ENCODE measurements at regions not wholly inside any gene's neighbourhood (a gene's known extent, or its start where the extent isn't known, plus 50 kb on each side); places are given as distances from the start of the nearest gene placed in this dataset.
A peak's percentile ranks its signal among the peaks of the same experiment; 100 is the strongest.

DNA sequence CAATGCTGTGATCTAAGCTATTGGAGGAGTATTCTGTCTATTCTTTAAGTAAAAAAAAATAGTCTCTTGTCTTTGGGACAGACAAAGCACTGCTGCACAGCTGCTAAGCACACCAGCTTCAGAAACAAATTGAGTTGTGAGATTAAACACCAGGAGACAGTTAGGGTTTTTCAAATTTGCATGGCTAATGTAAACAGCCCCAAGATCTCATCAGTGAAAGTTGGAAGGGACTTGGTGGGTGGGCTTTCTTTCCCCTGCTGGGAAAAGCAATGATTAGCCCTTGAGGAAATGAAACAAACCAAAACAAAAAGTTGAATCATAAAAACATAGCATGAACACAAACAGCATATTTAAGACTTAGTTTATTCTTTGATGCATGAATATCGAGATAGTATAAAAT, 143.6 kb upstream of the SLITRK1 start:
- no peak for ATAC-seq
- no peak overlapping the region for H3K27ac Mint-ChIP-seq
- H3K4me3 Mint-ChIP-seq, result no peak overlapping the region
- H3K4me1 Mint-ChIP-seq, result no peaks in the 10 kb centered on the region
- H3K9me3 Mint-ChIP-seq, result no peaks in the 10 kb centered on the region
- H3K36me3 Mint-ChIP-seq, result no peaks in the 10 kb centered on the region
- no peak for DNase-seq (ENCODE audit: low spot score in 2 of 2)

GRCh38 chr13:83996415-83996814, 114.1 kb upstream of the SLITRK1 start:
- Mint-ChIP-seq H3K27ac (no peak overlapping the region), H3K4me3 (no peak overlapping the region), H3K9me3 (no peaks in the 10 kb centered on the region), H3K36me3 (no peaks in the 10 kb centered on the region), H3K4me1 (no peaks in the 10 kb centered on the region)
- no peak for ATAC-seq
- DNase-seq (ENCODE audit: low spot score in 2 of 2), result no peak

DNA sequence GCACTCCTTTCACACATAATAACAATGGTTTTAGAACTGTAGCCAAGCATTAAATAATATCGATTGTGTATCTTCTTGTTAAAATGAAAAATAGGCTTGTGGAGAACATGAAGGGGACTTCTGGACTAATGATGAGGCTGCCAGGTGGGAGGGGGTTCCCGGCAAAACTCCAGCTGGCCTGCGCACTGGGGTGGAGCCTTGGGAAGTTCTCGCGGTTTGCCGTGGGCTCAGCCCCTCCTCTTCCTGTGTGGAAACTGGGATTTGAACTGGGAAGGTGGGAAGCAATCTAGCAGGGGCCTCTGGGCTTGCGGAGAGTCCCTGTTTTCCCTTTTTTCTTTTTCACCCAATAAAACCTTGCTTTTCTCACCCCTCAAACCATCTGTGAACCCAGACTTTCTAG, 113.7 kb upstream of the SLITRK1 start:
- Mint-ChIP-seq H3K4me3 (no peak overlapping the region), H3K27ac (no peak overlapping the region), H3K4me1 (no peaks in the 10 kb centered on the region), H3K9me3 (no peaks in the 10 kb centered on the region), H3K36me3 (no peaks in the 10 kb centered on the region)
- no peak for DNase-seq (ENCODE audit: low spot score in 2 of 2)
- no peak for ATAC-seq

GRCh38 chr13:83992566-83993358, 110.5 kb upstream of the SLITRK1 start:
- DNase-seq (ENCODE audit: low spot score in 2 of 2), result no peak
- no peak overlapping the region for H3K27ac Mint-ChIP-seq
- H3K4me3 Mint-ChIP-seq, result no peak overlapping the region
- H3K4me1 Mint-ChIP-seq, result no peaks in the 10 kb centered on the region
- H3K9me3 Mint-ChIP-seq, result no peaks in the 10 kb centered on the region
- no peak for ATAC-seq
- no peaks in the 10 kb centered on the region for H3K36me3 Mint-ChIP-seq

DNA sequence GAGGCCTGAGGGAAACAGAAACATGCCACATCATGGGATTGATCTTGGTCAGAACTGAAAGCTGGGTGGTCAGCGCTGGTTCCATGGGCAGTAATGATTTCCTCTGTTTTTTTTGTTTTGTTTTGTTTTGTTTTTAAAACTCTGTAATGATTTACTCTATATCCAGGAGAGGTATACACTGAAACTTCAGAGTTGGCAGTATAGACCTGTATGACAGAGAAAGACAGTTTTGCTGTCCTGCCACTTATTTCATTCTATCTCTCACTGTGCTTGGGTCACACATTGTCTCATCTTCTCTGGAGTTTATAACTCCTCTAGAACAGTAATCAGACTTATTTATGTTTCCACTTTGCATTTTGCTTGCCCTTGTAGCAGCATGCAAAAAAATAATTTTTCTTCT, 105.1 kb upstream of the SLITRK1 start:
- no peaks in the 10 kb centered on the region for H3K9me3 Mint-ChIP-seq
- H3K36me3 Mint-ChIP-seq, result no peaks in the 10 kb centered on the region
- no peak for ATAC-seq
- H3K27ac Mint-ChIP-seq, result no peak overlapping the region
- peaks cover 5% of the 10 kb centered on the region for H3K4me1 Mint-ChIP-seq
- no peak overlapping the region for H3K4me3 Mint-ChIP-seq
- no peak for DNase-seq (ENCODE audit: low spot score in 2 of 2)

DNA sequence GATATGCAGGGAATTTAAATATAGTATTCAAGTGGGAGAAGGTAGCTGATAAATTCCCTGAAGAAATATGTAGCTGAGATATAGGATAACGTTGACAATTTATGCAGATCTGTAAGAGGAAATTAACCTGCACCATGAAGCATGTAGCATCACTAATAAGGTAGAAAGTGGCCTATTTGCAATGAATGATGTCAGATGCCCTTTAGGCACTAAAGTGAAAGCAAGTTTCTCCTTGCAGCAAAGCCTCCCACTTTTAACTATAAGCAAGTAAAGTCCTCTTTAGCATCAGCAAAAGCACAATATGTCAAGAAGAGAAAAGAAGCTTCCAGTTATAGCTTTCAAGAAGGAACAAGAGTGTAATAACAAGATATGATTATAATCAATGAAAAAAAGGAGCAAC, 102.5 kb upstream of the SLITRK1 start:
- Mint-ChIP-seq H3K4me3 (no peak overlapping the region), H3K9me3 (no peaks in the 10 kb centered on the region), H3K4me1 (peaks cover 5% of the 10 kb centered on the region), H3K27ac (no peak overlapping the region), H3K36me3 (no peaks in the 10 kb centered on the region)
- ATAC-seq (no peak), DNase-seq (ENCODE audit: low spot score in 2 of 2) (no peak)

GRCh38 chr13:83980331-83980730, 98.1 kb upstream of the SLITRK1 start:
- no peaks in the 10 kb centered on the region for H3K9me3 Mint-ChIP-seq
- no peak for DNase-seq (ENCODE audit: low spot score in 2 of 2)
- H3K27ac Mint-ChIP-seq, result no peak overlapping the region
- H3K4me1 Mint-ChIP-seq, result peaks cover 19% of the 10 kb centered on the region
- ATAC-seq, result no peak
- H3K36me3 Mint-ChIP-seq, result no peaks in the 10 kb centered on the region
- H3K4me3 Mint-ChIP-seq, result no peak overlapping the region

- no peak for DNase-seq (ENCODE audit: low spot score in 2 of 2)
- ATAC-seq, result peak; percentile 67
Observed at GRCh38 chr13:83975655-83976165, 93.4 kb upstream of the SLITRK1 start.

DNA sequence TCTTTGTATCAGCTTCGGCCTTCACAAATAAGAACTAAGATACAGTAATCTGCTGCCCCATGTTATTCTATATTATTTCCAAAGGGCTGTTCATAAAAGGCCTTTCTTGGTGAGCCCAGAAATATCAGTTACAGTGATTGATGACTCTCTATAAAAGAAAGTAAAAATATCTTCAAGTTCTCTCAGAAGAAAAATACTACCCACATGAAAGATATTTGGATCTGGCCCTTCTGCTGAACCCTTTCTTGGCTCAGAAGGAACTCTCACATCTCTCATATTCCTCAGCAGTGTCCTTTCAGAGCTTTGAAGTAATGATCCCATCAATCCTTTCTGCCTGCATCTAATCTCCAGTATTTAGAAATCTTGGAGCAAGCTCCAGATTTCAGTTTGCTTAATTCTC, 76.3 kb upstream of the SLITRK1 start:
- no peaks in the 10 kb centered on the region for H3K9me3 Mint-ChIP-seq
- H3K27ac Mint-ChIP-seq, result no peak overlapping the region
- H3K4me3 Mint-ChIP-seq, result no peak overlapping the region
- no peak for ATAC-seq
- no peaks in the 10 kb centered on the region for H3K4me1 Mint-ChIP-seq
- H3K36me3 Mint-ChIP-seq, result no peaks in the 10 kb centered on the region
- DNase-seq (ENCODE audit: low spot score in 2 of 2), result no peak

More at GRCh38 chr13:83975655-83976165, 93.4 kb upstream of the SLITRK1 start:
- Mint-ChIP-seq H3K36me3 (no peaks in the 10 kb centered on the region), H3K4me1 (peaks cover 23% of the 10 kb centered on the region), H3K27ac (no peak overlapping the region), H3K9me3 (no peaks in the 10 kb centered on the region), H3K4me3 (no peak overlapping the region)

- ATAC-seq, result peak; percentile 11
- H3K4me3 Mint-ChIP-seq, result no peak overlapping the region
- no peaks in the 10 kb centered on the region for H3K4me1 Mint-ChIP-seq
- no peak for DNase-seq (ENCODE audit: low spot score in 2 of 2)
- no peaks in the 10 kb centered on the region for H3K9me3 Mint-ChIP-seq
- no peaks in the 10 kb centered on the region for H3K36me3 Mint-ChIP-seq
- H3K27ac Mint-ChIP-seq, result no peak overlapping the region
Observed at GRCh38 chr13:83955011-83955410, 72.7 kb upstream of the SLITRK1 start.

DNA sequence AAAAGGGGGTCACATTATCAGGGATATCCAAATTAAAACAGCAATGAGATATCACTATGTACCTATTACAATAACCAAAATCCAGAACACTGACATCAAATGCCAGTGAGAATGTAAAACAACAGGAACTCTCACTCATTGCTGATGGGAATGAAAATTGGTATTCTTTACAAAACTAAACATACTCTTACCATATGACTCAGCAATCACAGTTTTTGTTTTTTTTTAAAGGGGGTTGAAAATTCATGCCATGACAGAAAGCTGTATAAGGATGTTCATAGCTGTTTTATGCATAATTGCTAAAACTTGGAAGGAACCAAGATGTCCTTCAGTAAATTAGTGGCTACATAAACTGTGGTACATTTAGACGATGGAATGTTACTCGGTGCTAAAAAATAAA, 71.6 kb upstream of the SLITRK1 start:
- H3K36me3 Mint-ChIP-seq, result no peaks in the 10 kb centered on the region
- no peaks in the 10 kb centered on the region for H3K4me1 Mint-ChIP-seq

DNA sequence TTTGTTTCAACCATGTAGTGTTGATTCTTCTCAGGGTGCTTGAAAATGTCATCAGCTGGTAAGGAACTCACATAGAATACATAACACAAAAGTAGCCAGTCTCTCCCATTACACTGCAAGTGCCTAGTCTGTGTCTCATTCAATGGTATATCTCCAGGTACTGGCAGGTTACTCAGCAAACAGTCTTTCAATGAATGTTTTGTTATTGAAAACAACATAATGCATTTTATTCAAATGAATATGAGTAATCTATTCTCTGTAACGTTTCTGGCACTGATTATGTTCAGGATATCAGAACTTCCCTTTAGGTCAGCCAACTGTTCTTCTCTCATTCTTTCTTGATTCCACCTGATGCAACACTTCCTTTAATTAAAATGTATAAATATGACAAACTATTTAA, 68.0 kb upstream of the SLITRK1 start:
- ATAC-seq (no peak), DNase-seq (ENCODE audit: low spot score in 2 of 2) (no peak)
- H3K9me3 Mint-ChIP-seq, result no peaks in the 10 kb centered on the region
- no peak overlapping the region for H3K27ac Mint-ChIP-seq
- H3K4me1 Mint-ChIP-seq, result no peaks in the 10 kb centered on the region
- no peak overlapping the region for H3K4me3 Mint-ChIP-seq
- no peaks in the 10 kb centered on the region for H3K36me3 Mint-ChIP-seq

More for the DNA sequence above, 71.6 kb upstream of the SLITRK1 start:
- no peak overlapping the region for H3K4me3 Mint-ChIP-seq
- H3K27ac Mint-ChIP-seq, result no peak overlapping the region
- ATAC-seq, result no peak
- no peaks in the 10 kb centered on the region for H3K9me3 Mint-ChIP-seq
- DNase-seq (ENCODE audit: low spot score in 2 of 2), result no peak

DNA sequence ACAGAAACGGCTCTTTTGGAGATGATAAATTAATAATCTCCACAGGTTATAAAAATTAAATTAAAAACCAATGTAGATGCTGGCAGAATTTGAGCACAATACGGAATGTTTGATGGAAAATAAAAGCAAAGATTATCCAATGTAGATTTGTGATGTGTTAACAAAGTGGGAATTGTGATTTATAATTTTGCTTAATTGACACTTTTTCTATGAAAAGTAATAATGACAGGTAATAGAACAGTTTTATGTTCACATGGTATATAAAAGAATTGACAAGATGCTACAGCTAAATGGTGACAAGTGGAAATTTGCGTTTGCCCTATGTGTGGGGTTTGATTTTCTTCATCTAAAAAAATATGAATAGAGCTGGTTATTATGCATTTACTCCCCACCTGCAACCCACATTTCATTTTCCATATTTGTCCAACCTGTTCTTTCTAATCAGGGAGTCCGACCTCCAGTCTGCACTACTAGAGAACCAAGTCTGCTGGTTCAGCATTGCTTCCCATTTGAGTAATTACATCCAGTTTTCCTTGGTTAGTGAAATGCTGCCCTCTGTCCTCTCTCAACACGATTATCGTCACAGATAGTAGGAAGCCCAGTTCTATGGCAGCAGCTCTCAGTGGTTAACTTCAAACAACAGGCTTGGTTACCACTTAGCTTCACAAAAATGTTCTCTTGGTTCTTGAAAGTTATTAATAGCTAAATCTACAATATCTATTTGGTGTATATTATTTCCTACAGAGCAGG, 61.4 kb upstream of the SLITRK1 start:
- H3K9me3 Mint-ChIP-seq, result no peaks in the 10 kb centered on the region
- ATAC-seq (no peak), DNase-seq (ENCODE audit: low spot score in 2 of 2) (no peak)
- no peak overlapping the region for H3K27ac Mint-ChIP-seq
- H3K4me3 Mint-ChIP-seq, result no peak overlapping the region
- H3K4me1 Mint-ChIP-seq, result no peaks in the 10 kb centered on the region
- no peaks in the 10 kb centered on the region for H3K36me3 Mint-ChIP-seq

DNA sequence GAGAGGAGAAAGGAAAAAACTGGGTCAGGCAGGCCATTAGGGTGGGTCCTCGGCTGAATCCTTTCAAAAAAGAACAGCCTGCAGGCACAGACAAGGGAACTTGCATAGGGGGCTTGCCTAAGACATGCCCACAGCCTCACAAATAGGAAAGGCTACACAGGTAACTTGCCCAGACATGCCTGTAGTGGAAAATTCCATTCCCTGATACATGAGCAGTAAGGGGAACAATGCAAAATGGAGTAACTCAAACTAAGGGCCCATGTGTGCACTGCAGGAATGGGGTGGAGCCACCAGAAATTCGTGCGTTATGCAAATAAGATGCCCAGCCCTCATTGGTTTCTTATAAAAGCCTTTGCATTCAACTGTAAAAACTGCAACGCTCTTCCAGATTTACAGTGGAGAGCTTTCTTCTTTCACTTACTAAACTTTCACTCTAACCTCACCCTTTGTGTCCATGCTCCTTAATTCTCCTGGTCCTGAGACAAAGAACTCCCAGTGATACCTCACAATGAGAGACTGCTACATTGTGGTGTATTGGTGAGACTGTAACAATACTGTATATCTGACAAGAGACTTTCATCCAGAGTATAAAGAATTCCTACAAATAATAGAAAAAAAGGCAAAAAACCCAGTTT, 59.5 kb upstream of the SLITRK1 start:
- Mint-ChIP-seq H3K36me3 (no peaks in the 10 kb centered on the region), H3K27ac (no peak overlapping the region), H3K9me3 (no peaks in the 10 kb centered on the region), H3K4me3 (no peak overlapping the region), H3K4me1 (no peaks in the 10 kb centered on the region)
- DNase-seq (ENCODE audit: low spot score in 2 of 2) (no peak), ATAC-seq (no peak)

DNA sequence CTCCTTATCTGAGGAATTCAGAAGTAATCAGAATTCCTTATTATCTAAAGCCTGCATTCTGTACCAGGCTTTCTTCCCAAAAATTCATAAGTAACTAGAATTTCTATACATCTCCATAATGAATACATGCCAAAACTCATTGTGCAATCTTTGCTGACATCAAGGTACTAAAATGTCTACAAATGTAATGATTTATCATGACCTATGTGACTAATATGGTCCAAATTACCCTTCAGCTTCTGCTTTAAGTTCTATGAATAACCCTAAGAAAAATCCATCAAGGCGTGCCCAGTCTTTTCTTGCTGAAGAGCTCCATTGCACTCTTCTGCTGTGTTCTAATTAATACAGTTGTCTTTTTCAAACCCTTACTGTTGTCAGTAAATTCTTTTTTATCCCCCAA, 58.5 kb upstream of the SLITRK1 start:
- Mint-ChIP-seq H3K4me1 (no peaks in the 10 kb centered on the region), H3K4me3 (no peak overlapping the region), H3K9me3 (no peaks in the 10 kb centered on the region), H3K27ac (no peak overlapping the region), H3K36me3 (no peaks in the 10 kb centered on the region)
- ATAC-seq, result no peak
- no peak for DNase-seq (ENCODE audit: low spot score in 2 of 2)

GRCh38 chr13:83937579-83937978, 55.3 kb upstream of the SLITRK1 start:
- no peak overlapping the region for H3K4me3 Mint-ChIP-seq
- no peak for DNase-seq (ENCODE audit: low spot score in 2 of 2)
- no peaks in the 10 kb centered on the region for H3K4me1 Mint-ChIP-seq
- no peak for ATAC-seq
- no peaks in the 10 kb centered on the region for H3K9me3 Mint-ChIP-seq
- H3K27ac Mint-ChIP-seq, result no peak overlapping the region
- no peaks in the 10 kb centered on the region for H3K36me3 Mint-ChIP-seq
